Fibroblast of the aortic adventitia (primary cell): ENCODE measurements at regions not wholly inside any gene's neighbourhood (a gene's known extent, or its start where the extent isn't known, plus 50 kb on each side); places are given as distances from the start of the nearest gene placed in this dataset.

ENCODE experiments used
- DNase-seq: peaks from one replicate; pipeline ENCODE4 v3.0.0-alpha.2; 2010; ENCODE audit warnings: low read depth
- H3K4me3 ChIP-seq: 2 replicates; pipeline ENCODE4 v1.5.1; 2011; ENCODE audit warnings: low read depth, mild to moderate bottlenecking, control low read depth, low read length, moderate library complexity
- TF ChIP-seq, protein P1 (sequence below): IDR thresholded peaks from 2 replicates; pipeline ENCODE4 v1.5.1; 2011; ENCODE audit warnings: mild to moderate bottlenecking, low read length, control low read depth, inconsistent platforms; ENCODE audit not compliant: insufficient read depth

DNA sequence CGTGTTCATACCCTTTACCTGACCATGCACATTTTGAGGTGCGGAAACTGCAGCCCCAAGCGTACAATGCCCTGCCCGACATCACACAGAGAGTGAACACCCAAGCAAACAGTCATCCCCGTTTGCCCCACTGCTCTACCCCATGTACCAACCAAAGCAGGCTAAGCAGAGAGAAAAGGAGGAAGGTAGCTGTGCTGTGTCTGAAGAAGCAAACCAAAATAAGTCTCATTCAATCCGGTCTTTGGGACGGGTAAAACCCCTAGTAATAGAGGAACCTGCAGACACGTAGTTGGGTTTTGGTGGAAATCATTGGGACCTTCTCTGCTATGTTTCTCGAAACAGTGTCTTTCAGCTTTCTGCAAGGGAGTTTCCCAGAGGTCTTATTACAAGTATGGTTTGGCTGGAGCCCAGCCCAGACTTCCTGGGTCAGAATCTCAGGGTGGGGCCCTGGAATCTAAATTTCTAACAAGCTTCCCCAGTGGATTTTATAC, 164.6 kb upstream of the HES1 start:
- DNase-seq: peak; percentile 47
- TF ChIP-seq, protein P1, sequence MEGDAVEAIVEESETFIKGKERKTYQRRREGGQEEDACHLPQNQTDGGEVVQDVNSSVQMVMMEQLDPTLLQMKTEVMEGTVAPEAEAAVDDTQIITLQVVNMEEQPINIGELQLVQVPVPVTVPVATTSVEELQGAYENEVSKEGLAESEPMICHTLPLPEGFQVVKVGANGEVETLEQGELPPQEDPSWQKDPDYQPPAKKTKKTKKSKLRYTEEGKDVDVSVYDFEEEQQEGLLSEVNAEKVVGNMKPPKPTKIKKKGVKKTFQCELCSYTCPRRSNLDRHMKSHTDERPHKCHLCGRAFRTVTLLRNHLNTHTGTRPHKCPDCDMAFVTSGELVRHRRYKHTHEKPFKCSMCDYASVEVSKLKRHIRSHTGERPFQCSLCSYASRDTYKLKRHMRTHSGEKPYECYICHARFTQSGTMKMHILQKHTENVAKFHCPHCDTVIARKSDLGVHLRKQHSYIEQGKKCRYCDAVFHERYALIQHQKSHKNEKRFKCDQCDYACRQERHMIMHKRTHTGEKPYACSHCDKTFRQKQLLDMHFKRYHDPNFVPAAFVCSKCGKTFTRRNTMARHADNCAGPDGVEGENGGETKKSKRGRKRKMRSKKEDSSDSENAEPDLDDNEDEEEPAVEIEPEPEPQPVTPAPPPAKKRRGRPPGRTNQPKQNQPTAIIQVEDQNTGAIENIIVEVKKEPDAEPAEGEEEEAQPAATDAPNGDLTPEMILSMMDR: no peak
- H3K4me3 ChIP-seq: no peak overlapping the region

DNA sequence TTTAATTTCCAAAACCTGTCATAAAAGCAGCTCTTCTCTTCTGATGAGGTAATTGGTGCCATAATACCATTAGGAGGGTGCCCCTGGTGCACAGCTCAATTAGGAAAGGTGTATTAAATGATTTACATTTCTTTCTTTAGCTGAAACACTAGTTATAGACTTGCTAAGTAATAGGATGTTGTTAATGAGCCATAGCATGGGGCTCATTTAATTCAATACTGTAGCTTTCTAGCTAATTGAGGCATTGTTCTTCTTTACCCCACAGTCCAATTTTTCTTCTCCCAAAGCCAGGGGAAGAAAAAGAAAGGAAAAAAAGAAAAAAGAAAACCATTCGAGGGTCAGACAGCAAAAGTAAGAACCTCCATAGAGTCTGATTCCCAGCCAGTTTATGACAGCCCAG, 164.0 kb upstream of the HES1 start:
- TF ChIP-seq, protein P1: no peak
- no peak overlapping the region for H3K4me3 ChIP-seq
- no peak for DNase-seq

DNA sequence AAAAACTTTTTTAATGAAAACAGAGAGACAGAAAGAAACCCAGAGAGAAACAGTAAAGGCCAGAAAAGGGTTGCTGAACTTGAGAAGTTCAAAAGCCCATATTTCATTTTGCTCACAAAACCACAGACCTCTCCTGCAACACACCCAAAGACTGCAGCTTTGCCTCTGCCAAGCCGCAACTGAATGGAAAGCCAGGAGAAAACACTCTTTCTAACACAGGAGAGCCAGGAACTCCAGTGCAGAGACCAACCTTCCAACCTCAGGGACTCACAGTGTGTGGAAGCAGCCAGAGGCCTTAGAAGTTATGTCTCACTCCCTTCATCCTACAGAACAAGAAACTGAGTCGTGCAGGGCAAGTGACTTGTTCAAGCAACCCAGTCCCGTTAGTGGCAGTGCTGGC, 163.1 kb upstream of the HES1 start:
- peak; percentile 71 for DNase-seq

DNA sequence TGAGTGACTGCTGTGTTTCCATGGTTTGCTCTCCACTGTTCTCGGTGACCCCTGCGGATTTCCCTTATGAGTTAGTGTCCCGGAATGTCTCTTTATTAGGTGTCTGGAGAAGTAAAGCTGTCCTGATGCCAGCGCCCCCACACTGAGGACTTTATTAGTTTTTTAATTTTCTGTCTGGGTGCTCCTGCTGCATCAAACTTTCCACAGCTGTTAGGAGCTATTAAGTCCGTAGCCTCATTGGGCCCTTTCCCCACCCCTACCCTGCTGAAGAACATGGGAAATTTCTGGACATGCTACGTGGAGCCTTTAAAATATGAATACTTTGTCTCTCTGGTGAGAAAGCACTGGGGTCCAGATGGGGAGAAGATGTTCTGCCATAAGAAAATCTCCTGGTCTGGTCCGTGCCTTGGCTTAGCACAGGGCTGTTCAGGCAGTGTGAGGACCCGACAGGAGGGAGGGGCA, 161.7 kb upstream of the HES1 start:
- TF ChIP-seq, protein P1: no peak
- no peak overlapping the region for H3K4me3 ChIP-seq
- no peak for DNase-seq

More for the DNA sequence above, 163.1 kb upstream of the HES1 start:
- TF ChIP-seq, protein P1: no peak
- no peak overlapping the region for H3K4me3 ChIP-seq

DNA sequence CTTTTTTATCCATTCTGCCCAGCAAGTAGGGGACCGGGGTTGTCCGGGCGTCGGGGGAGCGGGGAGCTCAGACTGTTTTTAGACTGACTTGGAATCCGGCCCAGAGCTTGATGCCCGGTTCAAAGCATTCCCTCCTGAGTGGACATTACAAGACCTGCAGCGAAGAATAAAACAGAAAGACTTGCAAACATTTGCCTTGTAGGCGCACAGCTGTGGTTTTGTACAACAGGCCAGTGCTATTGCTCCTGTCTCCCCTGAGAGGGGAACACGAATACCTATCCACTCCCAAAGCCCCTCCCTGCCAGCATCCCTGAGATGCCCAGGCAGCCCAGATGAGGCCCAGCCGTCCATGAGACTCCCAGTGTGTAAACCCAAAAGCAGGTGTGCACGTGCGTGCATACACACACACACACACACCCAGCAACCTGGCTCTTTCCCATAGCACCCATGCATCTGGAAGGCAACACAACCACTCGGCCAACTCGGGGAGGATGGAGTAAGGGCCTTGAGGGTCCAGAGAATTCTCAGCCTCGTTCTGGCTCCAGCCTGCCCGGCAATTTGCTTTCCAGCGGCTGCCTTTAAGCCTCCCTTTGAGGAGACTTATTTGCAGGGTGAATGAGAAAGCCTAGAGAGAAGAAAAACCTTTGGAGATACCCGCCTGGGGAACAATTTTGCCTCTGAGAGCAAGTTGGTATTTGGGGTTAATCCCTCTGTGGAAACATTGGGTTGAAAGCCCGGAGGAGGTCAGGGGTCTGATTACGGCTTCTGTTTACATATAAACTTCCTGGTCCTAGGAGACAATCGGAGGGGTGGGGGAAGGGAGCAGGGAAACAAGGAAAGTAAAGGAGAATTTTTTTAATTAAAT, 161.0 kb upstream of the HES1 start:
- no peak for DNase-seq
- no peak overlapping the region for H3K4me3 ChIP-seq
- TF ChIP-seq, protein P1: no peak

DNA sequence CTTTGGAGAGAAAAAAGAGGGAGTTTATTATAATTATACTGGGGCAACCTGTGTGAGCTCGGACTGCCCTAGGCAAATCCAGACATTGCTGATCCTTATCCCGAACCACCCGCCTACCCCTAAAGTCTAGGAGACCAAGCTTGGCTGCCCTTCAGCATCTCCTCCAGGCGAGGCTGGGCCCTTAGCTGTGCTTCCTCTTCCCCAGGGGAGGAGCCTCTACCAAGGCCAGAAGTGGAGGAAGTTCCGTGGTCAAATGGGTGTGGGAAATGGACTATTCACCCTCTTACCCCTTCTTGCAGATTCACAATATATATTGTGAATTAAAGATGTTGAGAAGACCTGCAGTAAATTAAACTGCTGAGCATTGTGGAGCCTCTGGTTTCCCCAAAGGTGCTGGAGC, 158.3 kb upstream of the HES1 start:
- no peak for DNase-seq
- TF ChIP-seq, protein P1: no peak

DNA sequence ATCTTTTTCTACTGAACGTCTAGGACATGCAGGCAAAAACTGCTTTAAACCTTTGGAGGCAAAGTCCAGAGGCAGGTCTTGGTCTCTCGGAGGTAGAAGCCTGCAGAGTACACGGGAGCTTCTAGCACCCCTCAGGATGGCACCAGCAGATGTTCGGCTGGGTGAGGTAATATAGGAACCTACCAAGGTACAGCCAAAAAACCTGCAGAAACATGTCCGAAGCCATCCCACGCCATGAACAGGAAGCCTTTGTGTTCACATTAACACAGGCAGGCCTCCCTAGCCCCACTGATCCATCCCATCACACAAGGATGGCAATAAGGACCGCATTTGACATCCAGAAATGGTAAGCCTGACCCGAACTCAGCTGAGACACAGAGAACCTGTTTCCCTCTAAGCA, 157.9 kb upstream of the HES1 start:
- no peak for DNase-seq
- no peak overlapping the region for H3K4me3 ChIP-seq
- TF ChIP-seq, protein P1: no peak

More for the DNA sequence above, 158.3 kb upstream of the HES1 start:
- H3K4me3 ChIP-seq: no peak overlapping the region
